GM23338 (cell line): ENCODE measurements at regions not wholly inside any gene's neighbourhood (a gene's known extent, or its start where the extent isn't known, plus 50 kb on each side); places are given as distances from the start of the nearest gene placed in this dataset.

Experiments
- ATAC-seq: fragments of 200-7000 bp; cut with Tn5 transposase; 3 replicates; pipeline ENCODE4 v1.9.1; 2020
- DNase-seq: peaks from one replicate; pipeline ENCODE4 v3.0.0-alpha.2; 2015; ENCODE audit warnings: low spot score
- H2AFZ ChIP-seq: fragments of 200-600 bp; sonication (generic); 2 replicates; pipeline ENCODE4 v1.8.0; 2016; ENCODE audit warnings: antibody characterized with exemption, mild to moderate bottlenecking, moderate library complexity
- H3F3A ChIP-seq: fragments of 200-600 bp; sonication (generic); replicated peaks from 2 replicates; pipeline ENCODE4 v1.8.0; 2017; ENCODE audit warnings: antibody characterized with exemption, mixed run types, low read depth
- H3K27ac ChIP-seq: fragments of 200-600 bp; sonication (generic); 2 replicates; pipeline ENCODE4 v1.6.1; 2016; ENCODE audit warnings: low read depth
- H3K27me3 ChIP-seq: fragments of 200-600 bp; sonication (generic); 2 replicates; pipeline ENCODE4 v1.8.0; 2016; ENCODE audit warnings: mild to moderate bottlenecking, mixed run types, moderate library complexity; ENCODE audit not compliant: insufficient read depth
- H3K36me3 ChIP-seq: fragments of 200-600 bp; sonication (generic); 2 replicates; pipeline ENCODE4 v1.8.0; 2016; ENCODE audit warnings: mild to moderate bottlenecking; ENCODE audit not compliant: insufficient read depth
- H3K4me1 ChIP-seq: fragments of 200-600 bp; sonication (generic); 2 replicates; pipeline ENCODE4 v1.8.0; 2016; ENCODE audit warnings: mild to moderate bottlenecking, moderate library complexity; ENCODE audit not compliant: insufficient read depth
- H3K4me2 ChIP-seq: fragments of 200-600 bp; sonication (generic); 2 replicates; pipeline ENCODE4 v1.7.1; 2017; ENCODE audit warnings: mixed run types
- H3K4me3 ChIP-seq: fragments of 200-600 bp; sonication (generic); 2 replicates; pipeline ENCODE4 v1.6.1; 2016; ENCODE audit warnings: mixed run types
- H3K79me2 ChIP-seq: fragments of 200-600 bp; sonication (generic); replicated peaks from 2 replicates; pipeline ENCODE4 v1.8.0; 2017; ENCODE audit warnings: mild to moderate bottlenecking; ENCODE audit not compliant: insufficient read depth
- H3K9me2 ChIP-seq: fragments of 200-600 bp; sonication (generic); 2 replicates; pipeline ENCODE4 v1.8.0; 2017; ENCODE audit not compliant: insufficient read depth
- H4K20me1 ChIP-seq: fragments of 200-600 bp; sonication (generic); replicated peaks from 2 replicates; pipeline ENCODE4 v1.8.0; 2017; ENCODE audit warnings: mild to moderate bottlenecking; ENCODE audit not compliant: insufficient read depth
- H3K27ac Mint-ChIP-seq: 2 replicates; pipeline ENCODE4 v1.8.0; 2020; ENCODE audit warnings: inconsistent platforms, mild to moderate bottlenecking, moderate library complexity, mixed read lengths
- H3K27me3 Mint-ChIP-seq: 3 replicates; pipeline ENCODE4 v1.8.0; 2022; ENCODE audit warnings: low read depth, mild to moderate bottlenecking, moderate library complexity, mixed read lengths, inconsistent platforms; ENCODE audit not compliant: insufficient read depth, poor library complexity
- H3K36me3 Mint-ChIP-seq: 3 replicates; pipeline ENCODE4 v1.8.0; 2021; ENCODE audit warnings: low read depth, mild to moderate bottlenecking, inconsistent platforms, moderate library complexity, mixed read lengths
- H3K4me1 Mint-ChIP-seq: 3 replicates; pipeline ENCODE4 v1.8.0; 2020; ENCODE audit warnings: mild to moderate bottlenecking, inconsistent platforms, mixed read lengths
- H3K4me3 Mint-ChIP-seq: 3 replicates; pipeline ENCODE4 v1.8.0; 2021; ENCODE audit warnings: moderate library complexity, mild to moderate bottlenecking, inconsistent platforms, mixed read lengths
- H3K9me3 Mint-ChIP-seq: 3 replicates; pipeline ENCODE4 v1.8.0; 2020; ENCODE audit warnings: moderate library complexity, mild to moderate bottlenecking, inconsistent platforms, mixed read lengths
- EZH2 ChIP-seq: fragments of 200-600 bp; sonication (generic); IDR thresholded peaks from one replicate; pipeline ENCODE4 v1.8.0; 2017; ENCODE audit warnings: antibody characterized with exemption, mild to moderate bottlenecking, low read depth; ENCODE audit not compliant: unreplicated experiment
- JUNB ChIP-seq: IDR thresholded peaks from one replicate; pipeline ENCODE4 v1.6.1; 2016; ENCODE audit warnings: antibody characterized with exemption; ENCODE audit not compliant: unreplicated experiment
- NANOG ChIP-seq: IDR thresholded peaks from 2 replicates; pipeline ENCODE4 v1.6.1; 2016; ENCODE audit warnings: antibody characterized with exemption, borderline replicate concordance
- ZNF114 ChIP-seq: fragments of 250-450 bp; sonication (Bioruptor Pico); IDR thresholded peaks from 2 replicates; pipeline ENCODE4 v1.5.0; 2020; ENCODE audit warnings: mild to moderate bottlenecking, moderate library complexity
- TF ChIP-seq, protein P1 (sequence below): fragments of 250-450 bp; sonication (Bioruptor Pico); IDR thresholded peaks from 2 replicates; pipeline ENCODE4 v1.5.0; 2020; ENCODE audit warnings: mild to moderate bottlenecking, moderate library complexity
- TF ChIP-seq, protein P2 (sequence below): IDR thresholded peaks from 2 replicates; pipeline ENCODE4 v1.6.1; 2016; ENCODE audit warnings: antibody characterized with exemption
- TF ChIP-seq, protein P3 (sequence below), 2 experiments: fragments of 200-600 bp in 1 of 2; sonication (generic) in 1 of 2; conservative IDR thresholded peaks; 2 replicates each; pipeline versions ENCODE4 v1.5.1 to v1.6.1; 2016 to 2017; ENCODE audit warnings: antibody characterized with exemption in 2 of 2, low read depth in 2 of 2, mild to moderate bottlenecking in 2 of 2, moderate library complexity in 1 of 2

DNA sequence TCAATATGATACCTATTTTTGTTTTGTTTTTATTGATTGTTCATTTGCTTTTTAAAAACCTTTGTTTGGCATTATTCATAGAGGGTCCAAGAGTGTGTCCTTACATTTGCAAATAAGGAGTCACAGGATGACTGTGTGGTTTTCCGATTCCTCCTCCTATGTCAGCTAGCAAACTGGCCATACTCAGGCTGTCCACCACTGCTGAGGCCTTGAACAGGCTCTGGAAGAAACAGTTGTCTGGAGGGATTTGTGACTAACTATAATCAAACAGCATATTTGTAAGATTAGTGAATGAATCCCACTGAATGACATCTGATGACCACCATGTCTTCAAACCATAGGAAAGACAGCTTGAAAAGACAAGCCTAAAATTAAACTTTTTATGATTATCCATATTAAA is 423.4 kb upstream of the ATP11B start (continued):
- TF ChIP-seq, protein P1, sequence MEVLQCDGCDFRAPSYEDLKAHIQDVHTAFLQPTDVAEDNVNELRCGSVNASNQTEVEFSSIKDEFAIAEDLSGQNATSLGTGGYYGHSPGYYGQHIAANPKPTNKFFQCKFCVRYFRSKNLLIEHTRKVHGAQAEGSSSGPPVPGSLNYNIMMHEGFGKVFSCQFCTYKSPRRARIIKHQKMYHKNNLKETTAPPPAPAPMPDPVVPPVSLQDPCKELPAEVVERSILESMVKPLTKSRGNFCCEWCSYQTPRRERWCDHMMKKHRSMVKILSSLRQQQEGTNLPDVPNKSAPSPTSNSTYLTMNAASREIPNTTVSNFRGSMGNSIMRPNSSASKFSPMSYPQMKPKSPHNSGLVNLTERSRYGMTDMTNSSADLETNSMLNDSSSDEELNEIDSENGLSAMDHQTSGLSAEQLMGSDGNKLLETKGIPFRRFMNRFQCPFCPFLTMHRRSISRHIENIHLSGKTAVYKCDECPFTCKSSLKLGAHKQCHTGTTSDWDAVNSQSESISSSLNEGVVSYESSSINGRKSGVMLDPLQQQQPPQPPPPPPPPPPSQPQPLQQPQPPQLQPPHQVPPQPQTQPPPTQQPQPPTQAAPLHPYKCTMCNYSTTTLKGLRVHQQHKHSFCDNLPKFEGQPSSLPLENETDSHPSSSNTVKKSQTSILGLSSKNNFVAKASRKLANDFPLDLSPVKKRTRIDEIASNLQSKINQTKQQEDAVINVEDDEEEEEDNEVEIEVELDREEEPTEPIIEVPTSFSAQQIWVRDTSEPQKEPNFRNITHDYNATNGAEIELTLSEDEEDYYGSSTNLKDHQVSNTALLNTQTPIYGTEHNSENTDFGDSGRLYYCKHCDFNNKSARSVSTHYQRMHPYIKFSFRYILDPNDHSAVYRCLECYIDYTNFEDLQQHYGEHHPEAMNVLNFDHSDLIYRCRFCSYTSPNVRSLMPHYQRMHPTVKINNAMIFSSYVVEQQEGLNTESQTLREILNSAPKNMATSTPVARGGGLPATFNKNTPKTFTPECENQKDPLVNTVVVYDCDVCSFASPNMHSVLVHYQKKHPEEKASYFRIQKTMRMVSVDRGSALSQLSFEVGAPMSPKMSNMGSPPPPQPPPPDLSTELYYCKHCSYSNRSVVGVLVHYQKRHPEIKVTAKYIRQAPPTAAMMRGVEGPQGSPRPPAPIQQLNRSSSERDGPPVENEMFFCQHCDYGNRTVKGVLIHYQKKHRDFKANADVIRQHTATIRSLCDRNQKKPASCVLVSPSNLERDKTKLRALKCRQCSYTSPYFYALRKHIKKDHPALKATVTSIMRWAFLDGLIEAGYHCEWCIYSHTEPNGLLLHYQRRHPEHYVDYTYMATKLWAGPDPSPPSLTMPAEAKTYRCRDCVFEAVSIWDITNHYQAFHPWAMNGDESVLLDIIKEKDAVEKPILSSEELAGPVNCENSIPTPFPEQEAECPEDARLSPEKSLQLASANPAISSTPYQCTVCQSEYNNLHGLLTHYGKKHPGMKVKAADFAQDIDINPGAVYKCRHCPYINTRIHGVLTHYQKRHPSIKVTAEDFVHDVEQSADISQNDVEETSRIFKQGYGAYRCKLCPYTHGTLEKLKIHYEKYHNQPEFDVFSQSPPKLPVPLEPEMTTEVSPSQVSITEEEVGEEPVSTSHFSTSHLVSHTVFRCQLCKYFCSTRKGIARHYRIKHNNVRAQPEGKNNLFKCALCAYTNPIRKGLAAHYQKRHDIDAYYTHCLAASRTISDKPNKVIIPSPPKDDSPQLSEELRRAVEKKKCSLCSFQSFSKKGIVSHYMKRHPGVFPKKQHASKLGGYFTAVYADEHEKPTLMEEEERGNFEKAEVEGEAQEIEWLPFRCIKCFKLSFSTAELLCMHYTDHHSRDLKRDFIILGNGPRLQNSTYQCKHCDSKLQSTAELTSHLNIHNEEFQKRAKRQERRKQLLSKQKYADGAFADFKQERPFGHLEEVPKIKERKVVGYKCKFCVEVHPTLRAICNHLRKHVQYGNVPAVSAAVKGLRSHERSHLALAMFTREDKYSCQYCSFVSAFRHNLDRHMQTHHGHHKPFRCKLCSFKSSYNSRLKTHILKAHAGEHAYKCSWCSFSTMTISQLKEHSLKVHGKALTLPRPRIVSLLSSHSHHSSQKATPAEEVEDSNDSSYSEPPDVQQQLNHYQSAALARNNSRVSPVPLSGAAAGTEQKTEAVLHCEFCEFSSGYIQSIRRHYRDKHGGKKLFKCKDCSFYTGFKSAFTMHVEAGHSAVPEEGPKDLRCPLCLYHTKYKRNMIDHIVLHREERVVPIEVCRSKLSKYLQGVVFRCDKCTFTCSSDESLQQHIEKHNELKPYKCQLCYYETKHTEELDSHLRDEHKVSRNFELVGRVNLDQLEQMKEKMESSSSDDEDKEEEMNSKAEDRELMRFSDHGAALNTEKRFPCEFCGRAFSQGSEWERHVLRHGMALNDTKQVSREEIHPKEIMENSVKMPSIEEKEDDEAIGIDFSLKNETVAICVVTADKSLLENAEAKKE = no peak
- TF ChIP-seq EZH2 (no peak), JUNB (no peak)
- TF ChIP-seq, protein P2, sequence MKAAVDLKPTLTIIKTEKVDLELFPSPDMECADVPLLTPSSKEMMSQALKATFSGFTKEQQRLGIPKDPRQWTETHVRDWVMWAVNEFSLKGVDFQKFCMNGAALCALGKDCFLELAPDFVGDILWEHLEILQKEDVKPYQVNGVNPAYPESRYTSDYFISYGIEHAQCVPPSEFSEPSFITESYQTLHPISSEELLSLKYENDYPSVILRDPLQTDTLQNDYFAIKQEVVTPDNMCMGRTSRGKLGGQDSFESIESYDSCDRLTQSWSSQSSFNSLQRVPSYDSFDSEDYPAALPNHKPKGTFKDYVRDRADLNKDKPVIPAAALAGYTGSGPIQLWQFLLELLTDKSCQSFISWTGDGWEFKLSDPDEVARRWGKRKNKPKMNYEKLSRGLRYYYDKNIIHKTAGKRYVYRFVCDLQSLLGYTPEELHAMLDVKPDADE = no peak

DNA sequence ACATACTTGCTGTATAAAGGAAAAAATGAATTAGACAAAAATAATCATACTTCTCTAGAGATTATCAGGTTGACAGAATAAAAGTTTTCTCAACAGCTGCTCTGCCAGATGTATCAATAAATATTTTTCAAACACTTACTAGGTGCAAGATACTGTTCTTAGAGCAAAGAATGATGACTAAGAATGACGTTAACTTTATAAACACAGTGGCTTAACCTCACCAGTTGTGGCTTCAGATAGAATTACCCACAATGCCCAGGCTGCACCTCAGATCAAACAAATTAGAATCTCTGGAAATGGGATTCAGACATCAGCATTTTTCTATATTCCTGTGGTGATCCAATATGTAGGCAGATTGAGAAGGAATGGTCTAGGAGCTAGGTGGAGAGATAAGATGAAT is 422.4 kb upstream of the ATP11B start:
- Mint-ChIP-seq H3K9me3 (no peaks in the 10 kb centered on the region), H3K27ac (no peak overlapping the region), H3K4me3 (no peak overlapping the region), H3K4me1 (peaks cover 6% of the 10 kb centered on the region; the same call in 2 of the 3 replicates), H3K27me3 (peaks cover 2% of the 10 kb centered on the region), H3K36me3 (no peaks in the 10 kb centered on the region)
- Histone ChIP-seq H3K4me2 (no peak overlapping the region), H3K4me3 (no peak overlapping the region), H2AFZ (no peak overlapping the region), H3K27me3 (no peaks in the 10 kb centered on the region), H3K27ac (no peak overlapping the region), H3F3A (no peaks in the 10 kb centered on the region), H3K79me2 (no peaks in the 10 kb centered on the region), H3K9me2 (no peaks in the 10 kb centered on the region), H3K36me3 (no peaks in the 10 kb centered on the region), H4K20me1 (no peaks in the 10 kb centered on the region), H3K4me1 (no peaks in the 10 kb centered on the region)
- ATAC-seq (no peak), DNase-seq (no peak)
- TF ChIP-seq ZNF114 (CRISPR knock-in tag) = no peak
- TF ChIP-seq, protein P1 = no peak
- TF ChIP-seq, protein P3, sequence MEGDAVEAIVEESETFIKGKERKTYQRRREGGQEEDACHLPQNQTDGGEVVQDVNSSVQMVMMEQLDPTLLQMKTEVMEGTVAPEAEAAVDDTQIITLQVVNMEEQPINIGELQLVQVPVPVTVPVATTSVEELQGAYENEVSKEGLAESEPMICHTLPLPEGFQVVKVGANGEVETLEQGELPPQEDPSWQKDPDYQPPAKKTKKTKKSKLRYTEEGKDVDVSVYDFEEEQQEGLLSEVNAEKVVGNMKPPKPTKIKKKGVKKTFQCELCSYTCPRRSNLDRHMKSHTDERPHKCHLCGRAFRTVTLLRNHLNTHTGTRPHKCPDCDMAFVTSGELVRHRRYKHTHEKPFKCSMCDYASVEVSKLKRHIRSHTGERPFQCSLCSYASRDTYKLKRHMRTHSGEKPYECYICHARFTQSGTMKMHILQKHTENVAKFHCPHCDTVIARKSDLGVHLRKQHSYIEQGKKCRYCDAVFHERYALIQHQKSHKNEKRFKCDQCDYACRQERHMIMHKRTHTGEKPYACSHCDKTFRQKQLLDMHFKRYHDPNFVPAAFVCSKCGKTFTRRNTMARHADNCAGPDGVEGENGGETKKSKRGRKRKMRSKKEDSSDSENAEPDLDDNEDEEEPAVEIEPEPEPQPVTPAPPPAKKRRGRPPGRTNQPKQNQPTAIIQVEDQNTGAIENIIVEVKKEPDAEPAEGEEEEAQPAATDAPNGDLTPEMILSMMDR (conservative IDR thresholded peaks at IDR 0.05; ENCODE audit: low read depth in 2 of 2) = no peak
- TF ChIP-seq NANOG = no peak
